GM12873 (cell line): ENCODE measurements at regions not wholly inside any gene's neighbourhood (a gene's known extent, or its start where the extent isn't known, plus 50 kb on each side); places are given as distances from the start of the nearest gene placed in this dataset.

Source experiments
- CTCF ChIP-seq: IDR thresholded peaks from 2 replicates; pipeline ENCODE4 v1.5.1; 2012; ENCODE audit warnings: low read depth, mild to moderate bottlenecking, moderate library complexity, low read length, control low read depth; ENCODE audit not compliant: insufficient read depth; ENCODE audit errors: missing control alignments

GRCh38 chr12:94073441-94074051, 74.8 kb upstream of the PLXNC1 start:
- TF ChIP-seq CTCF: no peak

GRCh38 chr12:94074216-94074979, 74.0 kb upstream of the PLXNC1 start:
- no peak for TF ChIP-seq CTCF

GRCh38 chr12:94074980-94075629, 73.3 kb upstream of the PLXNC1 start:
- peak; percentile 50 for TF ChIP-seq CTCF

GRCh38 chr12:94077209-94077608, 71.2 kb upstream of the PLXNC1 start:
- TF ChIP-seq CTCF: no peak

- TF ChIP-seq CTCF: no peak
Measured at GRCh38 chr12:94078138-94078723, 70.1 kb upstream of the PLXNC1 start.

- no peak for TF ChIP-seq CTCF
Measured at GRCh38 chr12:94078736-94079509, 69.5 kb upstream of the PLXNC1 start.
